HS-27A (cell line): ENCODE measurements at regions not wholly inside any gene's neighbourhood (a gene's known extent, or its start where the extent isn't known, plus 50 kb on each side); places are given as distances from the start of the nearest gene placed in this dataset.

Source experiments
- DNase-seq: peaks from one replicate; pipeline ENCODE4 v3.0.0-alpha.2; 2012; ENCODE audit warnings: low read depth, missing footprints

DNA sequence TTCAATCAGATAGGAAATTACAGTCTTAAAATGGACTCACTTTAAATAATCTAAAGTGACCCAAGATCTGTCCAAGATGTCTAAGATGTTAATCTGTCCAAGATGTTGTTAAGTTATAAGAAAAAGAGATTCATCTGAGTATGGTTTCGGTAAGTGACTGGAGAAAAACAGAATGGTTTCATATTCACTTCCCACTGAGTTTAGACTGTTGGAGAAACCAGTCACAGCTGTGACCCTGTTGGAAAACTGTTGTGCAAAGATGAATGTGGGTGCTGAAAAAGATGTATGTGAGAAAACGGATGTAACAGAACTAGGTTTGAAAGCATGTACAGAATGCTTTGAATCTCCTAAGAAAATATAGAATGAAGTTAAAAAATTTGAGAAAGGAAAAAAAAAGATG is 325.9 kb downstream of the COL12A1 start:
- no peak for DNase-seq

- DNase-seq, result no peak
These were observed 326.6 kb downstream of the COL12A1 start for GRCh38 chr6:74879234-74879633.

DNA sequence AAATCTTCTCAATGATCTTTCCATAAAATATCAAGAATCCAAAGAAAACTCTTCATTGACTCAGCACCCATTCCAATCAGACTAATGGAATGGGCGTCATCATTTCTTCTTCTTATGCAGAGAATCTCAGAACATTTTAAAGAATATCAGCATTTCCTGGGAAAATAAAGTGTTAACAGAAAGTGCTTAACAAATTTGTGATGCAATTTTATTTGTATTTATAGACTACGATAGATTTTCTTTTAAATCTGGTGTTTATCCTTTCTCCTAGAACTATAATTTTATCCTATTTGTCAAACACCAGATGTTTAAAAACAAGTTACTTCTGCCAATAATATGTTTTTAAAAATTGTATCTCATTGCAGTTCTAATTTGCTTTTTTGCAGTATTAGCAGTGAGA is 330.7 kb downstream of the COL12A1 start:
- no peak for DNase-seq

DNA sequence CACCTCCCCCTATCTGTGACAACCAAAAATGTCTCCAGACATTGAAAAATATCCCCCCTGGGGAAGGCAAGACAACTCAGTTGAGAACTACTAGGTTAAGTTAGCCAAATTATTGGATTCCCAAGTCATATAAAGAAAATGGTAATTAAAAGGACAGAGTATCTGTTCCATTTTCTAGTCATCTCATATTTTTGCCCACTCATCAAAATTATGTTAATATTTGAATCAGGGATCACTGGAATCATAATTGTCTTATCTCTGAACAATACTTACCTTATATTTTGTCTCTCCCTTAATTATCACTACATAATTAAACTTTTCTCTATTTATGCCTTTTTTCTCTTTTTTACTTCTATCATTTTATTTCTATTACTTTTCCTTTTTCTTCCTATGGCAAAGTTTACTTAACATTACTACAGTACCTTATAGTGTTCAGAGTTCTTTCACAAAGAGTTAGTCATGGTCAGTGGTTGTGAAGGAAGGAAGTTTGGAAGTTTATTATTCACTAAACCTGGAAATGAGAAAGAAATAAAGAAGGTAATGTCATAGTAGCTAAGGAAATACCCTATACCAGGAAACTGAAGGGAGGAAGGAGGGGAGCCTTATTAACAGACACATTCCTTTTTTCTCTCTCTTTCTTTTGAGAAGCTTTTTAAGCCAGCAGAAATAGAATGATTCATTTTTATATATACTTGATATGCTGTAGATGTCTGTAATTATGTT is 332.9 kb downstream of the COL12A1 start:
- DNase-seq, result no peak

DNA sequence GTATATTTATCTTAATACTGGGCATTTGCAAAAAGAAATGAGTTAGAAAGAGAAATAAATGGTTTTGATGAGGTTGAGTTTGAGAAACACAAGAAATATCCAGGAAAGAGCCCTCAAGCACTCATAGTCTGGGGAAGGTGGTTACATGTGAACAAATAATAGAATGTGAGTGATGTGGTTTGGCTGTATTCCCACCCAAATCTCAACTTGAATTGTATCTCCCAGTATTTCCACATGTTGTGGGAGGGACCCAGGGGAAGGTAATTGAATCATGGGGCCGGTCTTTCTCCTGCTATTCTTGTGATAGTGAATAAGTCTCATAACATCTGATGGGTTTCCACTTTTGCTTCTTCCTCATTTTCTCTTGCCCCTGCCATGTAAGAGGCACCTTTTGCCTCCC is 334.1 kb downstream of the COL12A1 start:
- DNase-seq, result no peak

DNA sequence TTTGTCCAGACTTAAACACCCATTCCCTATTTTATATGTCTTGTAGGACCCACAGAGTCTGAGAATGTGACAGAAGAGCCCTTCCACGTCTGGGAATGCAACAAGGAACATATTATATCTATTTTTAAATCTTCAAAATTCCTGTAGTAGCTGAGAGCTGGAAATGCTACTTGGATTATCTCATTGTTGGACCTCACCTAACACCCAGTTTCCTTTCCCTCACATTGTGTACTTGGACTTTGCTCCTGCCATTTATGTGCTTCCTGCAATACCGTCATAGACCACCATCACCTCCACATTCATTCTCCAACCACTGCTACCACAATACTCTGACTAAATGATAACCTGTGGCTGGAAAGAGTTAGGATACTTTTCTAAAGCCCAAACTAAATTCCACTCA is 335.4 kb downstream of the COL12A1 start:
- no peak for DNase-seq

DNA sequence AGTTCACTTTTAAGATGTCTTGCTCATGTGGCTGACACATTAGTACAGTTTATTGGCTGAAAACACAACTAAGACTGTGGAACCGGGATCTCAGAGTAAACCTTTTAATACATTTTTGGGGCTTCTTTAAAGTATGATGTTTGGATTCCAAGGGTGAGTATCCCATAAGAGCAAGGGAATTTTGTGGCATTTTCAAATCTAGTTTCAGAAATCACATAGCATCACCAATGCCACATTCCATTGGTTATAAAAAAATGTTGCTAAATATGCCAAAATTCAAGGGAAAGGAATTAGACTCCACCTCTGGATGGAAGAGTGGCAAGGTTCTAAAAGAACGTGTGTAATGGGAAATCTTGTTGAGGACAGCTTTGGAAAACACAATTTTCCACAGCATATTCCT is 338.6 kb downstream of the COL12A1 start:
- DNase-seq, result no peak

DNA sequence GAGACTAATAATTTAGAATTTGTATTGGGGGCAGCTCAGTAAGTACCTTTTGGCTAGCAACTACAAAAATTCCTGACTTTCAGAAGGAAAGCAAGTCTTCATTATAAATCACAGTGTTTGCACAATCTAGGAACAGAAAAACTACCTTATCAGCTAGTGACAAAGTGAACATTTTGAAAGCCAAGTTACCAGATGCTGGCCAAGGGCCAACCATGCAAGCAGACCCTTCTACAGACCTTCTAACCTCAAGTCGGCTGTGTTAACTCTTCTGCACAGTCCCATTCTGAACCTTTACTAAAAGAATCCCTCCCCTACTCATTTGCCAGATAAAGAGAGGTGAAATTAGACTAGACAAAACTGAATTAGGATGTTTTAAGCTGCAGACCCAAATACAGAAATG is 341.9 kb downstream of the COL12A1 start:
- no peak for DNase-seq

GRCh38 chr6:74860456-74860855 is 345.4 kb downstream of the COL12A1 start:
- DNase-seq, result no peak

GRCh38 chr6:74857157-74857556 is 348.7 kb downstream of the COL12A1 start:
- no peak for DNase-seq

- no peak for DNase-seq
These were observed 351.9 kb downstream of the COL12A1 start for GRCh38 chr6:74853991-74854390.

GRCh38 chr6:74851596-74851995 is 354.3 kb downstream of the COL12A1 start:
- no peak for DNase-seq

GRCh38 chr6:74840953-74841352 is 364.9 kb downstream of the COL12A1 start:
- DNase-seq, result no peak

DNA sequence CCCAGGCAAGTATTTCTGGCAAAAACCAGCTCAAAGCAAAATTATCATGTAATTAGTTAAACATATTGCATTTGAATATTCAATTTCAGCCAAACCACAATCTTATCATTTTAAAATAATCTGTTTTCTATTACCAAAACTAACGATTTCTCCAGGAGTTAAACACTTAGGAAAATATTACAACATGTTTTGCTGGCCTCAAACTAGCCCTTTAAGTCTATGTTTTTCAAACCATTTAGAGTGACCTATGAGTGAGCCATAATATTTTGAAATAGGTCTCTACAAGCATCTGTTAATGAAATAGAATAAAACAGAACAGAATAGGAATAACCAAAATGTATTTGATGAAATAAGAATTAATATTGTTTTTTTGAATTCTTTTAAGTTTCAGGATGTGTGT is 370.9 kb downstream of the COL12A1 start:
- DNase-seq, result no peak

GRCh38 chr6:74826263-74826662 is 379.6 kb downstream of the COL12A1 start:
- DNase-seq, result no peak

- no peak for DNase-seq
These were observed 391.4 kb downstream of the COL12A1 start for GRCh38 chr6:74814440-74814839.

GRCh38 chr6:74807674-74808073 is 398.2 kb downstream of the COL12A1 start:
- DNase-seq, result no peak

GRCh38 chr6:74805916-74806696 is 399.7 kb downstream of the COL12A1 start:
- no peak for DNase-seq

- DNase-seq, result no peak
These were observed 407.6 kb downstream of the COL12A1 start for GRCh38 chr6:74798302-74798701.

- DNase-seq, result no peak
These were observed 420.6 kb downstream of the COL12A1 start for GRCh38 chr6:74785236-74785635.

GRCh38 chr6:74782346-74782745 is 423.5 kb downstream of the COL12A1 start:
- no peak for DNase-seq

DNA sequence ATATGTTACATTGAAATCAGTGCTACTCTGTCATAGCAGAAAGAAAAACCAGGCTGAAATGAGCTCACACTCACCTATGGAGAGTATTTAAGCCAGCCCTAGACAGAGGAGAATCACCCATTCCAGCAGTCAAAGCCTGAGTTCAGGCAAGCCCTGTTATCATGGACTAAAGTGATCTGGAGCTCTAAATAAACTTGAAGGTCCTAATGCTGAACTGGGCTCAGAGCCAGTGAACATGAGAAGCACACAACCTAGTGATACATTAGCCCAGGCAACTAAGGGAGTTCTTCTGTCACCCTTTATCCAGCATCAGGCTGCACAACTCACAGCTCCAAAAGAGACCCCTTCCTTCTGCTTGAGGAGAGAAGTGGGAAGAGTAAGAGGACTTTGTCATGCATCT is 425.0 kb downstream of the COL12A1 start:
- no peak for DNase-seq

GRCh38 chr6:74768738-74769137 is 437.1 kb downstream of the COL12A1 start:
- DNase-seq, result no peak

GRCh38 chr6:74768120-74768519 is 437.7 kb downstream of the COL12A1 start:
- no peak for DNase-seq
